Tibial nerve (tissue), 3 donors: ENCODE measurements at regions not wholly inside any gene's neighbourhood (a gene's known extent, or its start where the extent isn't known, plus 50 kb on each side); places are given as distances from the start of the nearest gene placed in this dataset.

Experiments used
- CTCF ChIP-seq, 5 experiments: fragments of 200-600 bp in 3 of 5; fragments of 450-650 bp in 2 of 5; sonication (generic) in 3 of 5; IDR thresholded peaks; one replicate each; pipeline ENCODE4 v1.5.1; 2016 to 2019; ENCODE audit warnings: antibody characterized with exemption in 5 of 5, mild to moderate bottlenecking in 3 of 5, moderate library complexity in 2 of 5
- POLR2A ChIP-seq, 2 donors: fragments of 450-650 bp; IDR thresholded peaks; one replicate each; pipeline ENCODE4 v1.6.1; 2017; ENCODE audit warnings: antibody characterized with exemption in 2 of 2, mild to moderate bottlenecking in 2 of 2, moderate library complexity in 2 of 2

GRCh38 chr2:175435012-175435411 lies 253.5 kb upstream of the ATP5MC3 start:
- TF ChIP-seq CTCF (IDR thresholded peaks at IDR 0.05) (no peak), POLR2A (IDR thresholded peaks at IDR 0.05) (no peak)
